OCI-LY7 (cell line): ENCODE measurements at regions not wholly inside any gene's neighbourhood (a gene's known extent, or its start where the extent isn't known, plus 50 kb on each side); places are given as distances from the start of the nearest gene placed in this dataset.

ENCODE experiments used
- BruUV-seq: library from RNA; stranded (reverse); fragments of 400-500 nt; replicated peaks from 2 replicates; lab custom pipeline; 2021; lab: Mats Ljungman, UMichigan
- CTCF ChIA-PET: fragments of 300-600 bp; sonication (Branson Sonifier 250); formaldehyde crosslinking; loops from one replicate; lab custom pipeline; 2022; ENCODE audit warnings: antibody characterized with exemption; ENCODE audit not compliant: unreplicated experiment; lab: Charles Lee
- POLR2A ChIA-PET: fragments of 300-600 bp; sonication (Branson Sonifier 250); formaldehyde crosslinking; loops from one replicate; lab custom pipeline; 2022; ENCODE audit warnings: antibody characterized with exemption; lab: Charles Lee
- DNase-seq: peaks from one replicate; pipeline ENCODE4 v3.0.0-alpha.2; 2015; ENCODE audit warnings: low spot score
- H2AFZ ChIP-seq: fragments of 200-600 bp; sonication (generic), shearing (Covaris generic); 2 replicates; pipeline ENCODE4 v1.6.1; 2014; ENCODE audit warnings: mild to moderate bottlenecking, antibody characterized with exemption, low read length, moderate library complexity
- H3K27ac ChIP-seq: fragments of 200-600 bp; sonication (generic); 2 replicates; pipeline ENCODE4 v1.5.1; 2014; ENCODE audit warnings: mixed run types, low read depth, mild to moderate bottlenecking, moderate library complexity, low read length, inconsistent platforms; ENCODE audit not compliant: poor library complexity, severe bottlenecking
- H3K36me3 ChIP-seq: fragments of 200-600 bp; sonication (generic); 2 replicates; pipeline ENCODE4 v1.6.1; 2014; ENCODE audit warnings: mild to moderate bottlenecking, antibody characterized with exemption, low read length, moderate library complexity, mixed read lengths; ENCODE audit not compliant: insufficient read depth
- H3K4me1 ChIP-seq: fragments of 200-600 bp; sonication (generic); 2 replicates; pipeline ENCODE4 v1.5.1; 2014; ENCODE audit warnings: mild to moderate bottlenecking, low read length; ENCODE audit not compliant: insufficient read depth, poor library complexity, severe bottlenecking
- H3K4me2 ChIP-seq: fragments of 200-600 bp; sonication (generic); 2 replicates; pipeline ENCODE4 v1.6.1; 2014; ENCODE audit warnings: mild to moderate bottlenecking, low read length
- H3K4me3 ChIP-seq: fragments of 200-600 bp; sonication (generic); 2 replicates; pipeline ENCODE4 v1.5.1; 2014; ENCODE audit warnings: mild to moderate bottlenecking, low read depth, low read length; ENCODE audit not compliant: poor library complexity, severe bottlenecking
- H3K79me2 ChIP-seq: fragments of 200-600 bp; sonication (generic); 2 replicates; pipeline ENCODE4 v1.6.1; 2016; ENCODE audit warnings: low read depth, mild to moderate bottlenecking, low read length, moderate library complexity, mixed read lengths; ENCODE audit not compliant: insufficient read depth
- H3K9me2 ChIP-seq: fragments of 200-600 bp; sonication (generic); 2 replicates; pipeline ENCODE4 v1.6.1; 2016; ENCODE audit warnings: mild to moderate bottlenecking, low read length, mixed read lengths; ENCODE audit not compliant: insufficient read depth
- H3K9me3 ChIP-seq: fragments of 200-600 bp; sonication (generic); 2 replicates; pipeline ENCODE4 v1.6.1; 2014; ENCODE audit warnings: mild to moderate bottlenecking, mixed run types, low read length, mixed read lengths
- H4K20me1 ChIP-seq: fragments of 200-600 bp; sonication (generic); 2 replicates; pipeline ENCODE4 v1.6.1; 2014; ENCODE audit warnings: mild to moderate bottlenecking, antibody characterized with exemption, low read length, moderate library complexity, mixed read lengths; ENCODE audit not compliant: insufficient read depth
- CTCF ChIP-seq: fragments of 200-600 bp; sonication (generic); conservative IDR thresholded peaks from 2 replicates; pipeline ENCODE4 v1.5.1; 2014; ENCODE audit warnings: mild to moderate bottlenecking, antibody characterized with exemption, low read length, moderate library complexity, mixed read lengths
- EZH2phosphoT487 ChIP-seq: fragments of 200-600 bp; sonication (generic); IDR thresholded peaks from 2 replicates; pipeline ENCODE4 v1.6.1; 2018; ENCODE audit warnings: low read depth, borderline replicate concordance, mild to moderate bottlenecking, mixed run types, antibody characterized with exemption, low read length, moderate library complexity, mixed read lengths
- intact Hi-C: fragments of 100-400 bp; cut with micrococcal nuclease; formaldehyde crosslinking; loops from one replicate; pipeline ENCODE4 v1.10.0; 2022; ENCODE audit not compliant: unreplicated experiment

- Histone ChIP-seq H3K36me3 (no peaks in the 10 kb centered on the region), H3K9me3 (no peaks in the 10 kb centered on the region), H3K4me1 (no peaks in the 10 kb centered on the region), H3K4me2 (no peak overlapping the region), H3K79me2 (no peaks in the 10 kb centered on the region), H3K4me3 (no peak overlapping the region), H2AFZ (no peak overlapping the region), H4K20me1 (no peaks in the 10 kb centered on the region), H3K27ac (no peak overlapping the region), H3K9me2 (no peaks in the 10 kb centered on the region)
- ChIA-PET POLR2A (no interaction called here), CTCF (no interaction called here)
- no TSS peak for BruUV-seq
- intact Hi-C loops, result no loop called here
- DNase-seq, result no peak
- TF ChIP-seq EZH2phosphoT487 (no peak), CTCF (no peak)
These were observed 206.1 kb downstream of the CPE start for GRCh38 chr4:165584916-165585315.

DNA sequence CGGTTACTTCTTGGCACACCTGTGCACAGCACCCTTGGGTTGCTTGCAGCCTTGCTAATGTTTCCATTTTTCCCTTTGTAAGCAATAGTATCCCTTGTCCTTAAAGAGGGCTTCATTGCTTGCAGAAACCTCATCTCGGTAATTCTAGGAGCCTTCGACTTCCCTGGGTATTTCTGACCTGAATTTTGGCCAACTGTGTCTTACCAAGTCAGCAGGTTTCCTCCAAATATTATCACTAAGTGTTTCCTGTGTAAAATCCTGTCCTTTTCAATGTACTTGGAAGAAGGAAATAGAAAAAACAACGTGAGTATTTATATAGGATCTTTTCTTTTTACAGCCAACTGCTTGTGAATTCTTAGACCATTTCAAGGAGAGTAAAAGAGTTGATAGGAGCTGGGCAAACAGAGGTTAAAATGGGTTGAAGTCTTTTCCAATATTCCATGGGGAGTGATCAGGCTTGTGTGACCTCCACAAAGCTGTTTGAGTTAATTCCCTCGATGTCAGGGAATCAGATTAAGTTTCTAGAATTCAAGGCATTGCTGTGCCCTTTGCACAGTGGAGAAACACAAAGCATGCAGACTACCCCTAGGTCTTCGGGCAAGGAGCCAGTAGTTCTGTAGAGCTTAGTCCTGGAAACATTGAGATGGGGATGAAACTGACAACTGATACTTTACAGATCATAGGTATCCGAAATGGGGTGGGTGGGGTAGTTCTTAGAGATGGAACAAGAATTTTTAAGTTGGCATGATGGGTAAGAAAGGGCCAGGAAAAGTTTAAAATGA is 209.9 kb downstream of the CPE start:
- Histone ChIP-seq H3K9me2 (no peaks in the 10 kb centered on the region), H4K20me1 (no peaks in the 10 kb centered on the region), H3K9me3 (no peaks in the 10 kb centered on the region), H3K4me3 (no peak overlapping the region), H2AFZ (no peak overlapping the region), H3K27ac (no peak overlapping the region), H3K79me2 (no peaks in the 10 kb centered on the region), H3K36me3 (no peaks in the 10 kb centered on the region), H3K4me2 (no peak overlapping the region), H3K4me1 (no peaks in the 10 kb centered on the region)
- intact Hi-C loops, result no loop called here
- ChIA-PET POLR2A (no interaction called here), CTCF (no interaction called here)
- no peak for TF ChIP-seq CTCF
- no peak for TF ChIP-seq EZH2phosphoT487
- BruUV-seq, result no TSS peak
- no peak for DNase-seq

- Histone ChIP-seq H3K9me2 (no peaks in the 10 kb centered on the region), H3K27ac (no peak overlapping the region), H3K9me3 (no peaks in the 10 kb centered on the region), H3K36me3 (no peaks in the 10 kb centered on the region), H3K4me3 (no peak overlapping the region), H3K4me2 (no peak overlapping the region), H3K79me2 (no peaks in the 10 kb centered on the region), H3K4me1 (no peaks in the 10 kb centered on the region), H2AFZ (no peak overlapping the region), H4K20me1 (no peaks in the 10 kb centered on the region)
- DNase-seq, result no peak
- BruUV-seq, result no TSS peak
- ChIA-PET CTCF (no interaction called here), POLR2A (no interaction called here)
- intact Hi-C loops, result no loop called here
- TF ChIP-seq CTCF (no peak), EZH2phosphoT487 (no peak)
These were observed 213.6 kb downstream of the CPE start for GRCh38 chr4:165592386-165592785.
